Karpas-422 (cell line): ENCODE measurements at regions not wholly inside any gene's neighbourhood (a gene's known extent, or its start where the extent isn't known, plus 50 kb on each side); places are given as distances from the start of the nearest gene placed in this dataset.

ENCODE experiments used
- DNase-seq: peaks from one replicate; pipeline ENCODE4 v3.0.0-alpha.2; 2015
- H2AFZ ChIP-seq: fragments of 200-600 bp; sonication (generic); 2 replicates; pipeline ENCODE4 v1.6.1; 2014; ENCODE audit warnings: antibody characterized with exemption, low read length, mixed read lengths
- H3K27ac ChIP-seq: fragments of 200-600 bp; sonication (generic); 2 replicates; pipeline ENCODE4 v1.5.1; 2014; ENCODE audit warnings: mild to moderate bottlenecking, low read length, moderate library complexity
- H3K27me3 ChIP-seq: fragments of 200-600 bp; sonication (generic); 2 replicates; pipeline ENCODE4 v1.6.1; 2014; ENCODE audit warnings: low read length, mixed read lengths
- H3K36me3 ChIP-seq: fragments of 200-600 bp; sonication (generic); 2 replicates; pipeline ENCODE4 v1.6.1; 2014; ENCODE audit warnings: low read length, mixed read lengths; ENCODE audit not compliant: insufficient read depth
- H3K4me1 ChIP-seq: fragments of 200-600 bp; sonication (generic); 2 replicates; pipeline ENCODE4 v1.6.1; 2014; ENCODE audit warnings: mild to moderate bottlenecking, low read length, mixed read lengths
- H3K4me2 ChIP-seq: fragments of 200-600 bp; sonication (generic); 2 replicates; pipeline ENCODE4 v1.6.1; 2014; ENCODE audit warnings: low read length, low read depth, mild to moderate bottlenecking; ENCODE audit not compliant: poor library complexity, severe bottlenecking
- H3K4me3 ChIP-seq: fragments of 200-600 bp; sonication (generic); 2 replicates; pipeline ENCODE4 v1.5.1; 2014; ENCODE audit warnings: mild to moderate bottlenecking, antibody characterized with exemption, low read length, mixed read lengths
- H3K79me2 ChIP-seq: fragments of 200-600 bp; sonication (generic); 2 replicates; pipeline ENCODE4 v1.6.1; 2014; ENCODE audit warnings: mild to moderate bottlenecking, low read length, mixed read lengths
- H3K9ac ChIP-seq: fragments of 200-600 bp; sonication (generic); 2 replicates; pipeline ENCODE4 v1.6.0; 2014; ENCODE audit warnings: low read length
- H3K9me2 ChIP-seq: fragments of 200-600 bp; sonication (generic), shearing (Covaris generic); replicated peaks from 2 replicates; pipeline ENCODE4 v1.6.0; 2014; ENCODE audit warnings: mild to moderate bottlenecking, low read length, moderate library complexity; ENCODE audit not compliant: insufficient read depth
- H3K9me3 ChIP-seq: fragments of 300-700, 200-600 bp; sonication (generic); 2 replicates; pipeline ENCODE4 v1.6.1; 2014; ENCODE audit warnings: low read length, mixed read lengths
- H4K20me1 ChIP-seq: fragments of 200-600 bp; sonication (generic); 2 replicates; pipeline ENCODE4 v1.6.1; 2014; ENCODE audit warnings: mild to moderate bottlenecking, antibody characterized with exemption, low read length, low read depth; ENCODE audit not compliant: insufficient read depth

- Histone ChIP-seq H3K9me3 (no peaks in the 10 kb centered on the region), H3K79me2 (no peaks in the 10 kb centered on the region), H3K4me3 (no peak overlapping the region), H3K27me3 (no peaks in the 10 kb centered on the region), H3K9ac (no peak overlapping the region), H3K36me3 (no peaks in the 10 kb centered on the region), H3K4me2 (no peak overlapping the region), H2AFZ (no peak overlapping the region), H4K20me1 (no peaks in the 10 kb centered on the region), H3K27ac (no peak overlapping the region), H3K9me2 (no peaks in the 10 kb centered on the region), H3K4me1 (no peaks in the 10 kb centered on the region)
- no peak for DNase-seq
Measured at GRCh38 chr4:12573716-12574115, 910.4 kb downstream of the RAB28 start.

- no peak overlapping the region for H3K9ac ChIP-seq
Measured at GRCh38 chr4:12562476-12563140, 921.5 kb downstream of the RAB28 start.

GRCh38 chr4:12562021-12562420, 922.1 kb downstream of the RAB28 start:
- no peaks in the 10 kb centered on the region for H3K9me3 ChIP-seq
- DNase-seq: no peak
- no peak overlapping the region for H3K4me2 ChIP-seq
- no peaks in the 10 kb centered on the region for H3K9me2 ChIP-seq
- no peaks in the 10 kb centered on the region for H3K79me2 ChIP-seq
- no peak overlapping the region for H3K9ac ChIP-seq
- H3K4me3 ChIP-seq: no peak overlapping the region
- H4K20me1 ChIP-seq: no peaks in the 10 kb centered on the region
- no peak overlapping the region for H2AFZ ChIP-seq
- H3K4me1 ChIP-seq: no peaks in the 10 kb centered on the region
- H3K36me3 ChIP-seq: no peaks in the 10 kb centered on the region
- no peaks in the 10 kb centered on the region for H3K27me3 ChIP-seq
- H3K27ac ChIP-seq: no peak overlapping the region

More at GRCh38 chr4:12562476-12563140, 921.5 kb downstream of the RAB28 start:
- H3K4me3 ChIP-seq: no peak overlapping the region
- H2AFZ ChIP-seq: no peak overlapping the region
- no peak for DNase-seq
- no peaks in the 10 kb centered on the region for H3K27me3 ChIP-seq
- H3K79me2 ChIP-seq: no peaks in the 10 kb centered on the region
- no peaks in the 10 kb centered on the region for H3K36me3 ChIP-seq
- H3K27ac ChIP-seq: no peak overlapping the region
- H4K20me1 ChIP-seq: no peaks in the 10 kb centered on the region
- no peaks in the 10 kb centered on the region for H3K9me3 ChIP-seq
- no peaks in the 10 kb centered on the region for H3K9me2 ChIP-seq
- H3K4me2 ChIP-seq: no peak overlapping the region
- H3K4me1 ChIP-seq: no peaks in the 10 kb centered on the region

GRCh38 chr4:12555011-12555410, 929.1 kb downstream of the RAB28 start:
- Histone ChIP-seq H3K4me2 (no peak overlapping the region), H3K9me3 (no peaks in the 10 kb centered on the region), H3K9me2 (no peaks in the 10 kb centered on the region), H3K4me3 (no peak overlapping the region), H3K9ac (no peak overlapping the region), H3K27me3 (no peaks in the 10 kb centered on the region), H2AFZ (no peak overlapping the region), H3K79me2 (no peaks in the 10 kb centered on the region), H4K20me1 (no peaks in the 10 kb centered on the region), H3K4me1 (no peaks in the 10 kb centered on the region), H3K36me3 (no peaks in the 10 kb centered on the region), H3K27ac (no peak overlapping the region)
- DNase-seq: no peak

- H2AFZ ChIP-seq: no peak overlapping the region
- H3K4me2 ChIP-seq: no peak overlapping the region
Measured at GRCh38 chr4:12548678-12549077, 935.5 kb downstream of the RAB28 start.

GRCh38 chr4:12545812-12546211, 938.3 kb downstream of the RAB28 start:
- no peak overlapping the region for H3K9ac ChIP-seq
- H3K4me1 ChIP-seq: no peaks in the 10 kb centered on the region
- no peaks in the 10 kb centered on the region for H3K36me3 ChIP-seq
- H2AFZ ChIP-seq: no peak overlapping the region
- no peaks in the 10 kb centered on the region for H3K79me2 ChIP-seq
- H3K9me2 ChIP-seq: no peaks in the 10 kb centered on the region
- no peaks in the 10 kb centered on the region for H4K20me1 ChIP-seq
- H3K27me3 ChIP-seq: no peaks in the 10 kb centered on the region
- no peaks in the 10 kb centered on the region for H3K9me3 ChIP-seq
- no peak overlapping the region for H3K4me2 ChIP-seq
- no peak overlapping the region for H3K4me3 ChIP-seq
- DNase-seq: no peak
- no peak overlapping the region for H3K27ac ChIP-seq

More at GRCh38 chr4:12548678-12549077, 935.5 kb downstream of the RAB28 start:
- no peaks in the 10 kb centered on the region for H3K4me1 ChIP-seq
- no peaks in the 10 kb centered on the region for H3K36me3 ChIP-seq
- DNase-seq: no peak
- H4K20me1 ChIP-seq: no peaks in the 10 kb centered on the region
- H3K4me3 ChIP-seq: no peak overlapping the region
- H3K9me3 ChIP-seq: no peaks in the 10 kb centered on the region
- no peaks in the 10 kb centered on the region for H3K9me2 ChIP-seq
- no peak overlapping the region for H3K27ac ChIP-seq
- no peaks in the 10 kb centered on the region for H3K79me2 ChIP-seq
- H3K9ac ChIP-seq: no peak overlapping the region
- no peaks in the 10 kb centered on the region for H3K27me3 ChIP-seq

GRCh38 chr4:12538162-12538561, 946.0 kb downstream of the RAB28 start:
- no peak overlapping the region for H3K27ac ChIP-seq
- no peaks in the 10 kb centered on the region for H4K20me1 ChIP-seq
- no peak overlapping the region for H3K4me3 ChIP-seq
- H3K9me2 ChIP-seq: no peaks in the 10 kb centered on the region
- DNase-seq: no peak
- no peaks in the 10 kb centered on the region for H3K27me3 ChIP-seq
- no peaks in the 10 kb centered on the region for H3K36me3 ChIP-seq
- no peak overlapping the region for H2AFZ ChIP-seq
- H3K4me1 ChIP-seq: no peaks in the 10 kb centered on the region
- no peaks in the 10 kb centered on the region for H3K9me3 ChIP-seq
- no peak overlapping the region for H3K9ac ChIP-seq
- no peak overlapping the region for H3K4me2 ChIP-seq
- H3K79me2 ChIP-seq: no peaks in the 10 kb centered on the region

- no peak for DNase-seq
- Histone ChIP-seq H3K4me2 (no peak overlapping the region), H3K9ac (no peak overlapping the region), H3K9me2 (no peaks in the 10 kb centered on the region), H3K36me3 (no peaks in the 10 kb centered on the region), H3K79me2 (no peaks in the 10 kb centered on the region), H3K4me3 (no peak overlapping the region), H2AFZ (no peak overlapping the region), H3K4me1 (no peaks in the 10 kb centered on the region), H3K9me3 (no peaks in the 10 kb centered on the region), H3K27me3 (no peaks in the 10 kb centered on the region), H3K27ac (no peak overlapping the region), H4K20me1 (no peaks in the 10 kb centered on the region)
Measured at GRCh38 chr4:12534684-12535083, 949.5 kb downstream of the RAB28 start.
